DMS 273 (cell line): ENCODE measurements at regions not wholly inside any gene's neighbourhood (a gene's known extent, or its start where the extent isn't known, plus 50 kb on each side); places are given as distances from the start of the nearest gene placed in this dataset.
A peak's percentile ranks its signal among the peaks of the same experiment; 100 is the strongest.
"Not testable (repeated sequence)": the region's sequence is repeated elsewhere in the genome, so short reads cannot be mapped to it uniquely, and the experiment has no call there.

Source experiments
- DNase-seq: peaks from one replicate; lab custom pipeline; 2025; ENCODE audit not compliant: unreplicated experiment; lab: John Stamatoyannopoulos, UW

DNA sequence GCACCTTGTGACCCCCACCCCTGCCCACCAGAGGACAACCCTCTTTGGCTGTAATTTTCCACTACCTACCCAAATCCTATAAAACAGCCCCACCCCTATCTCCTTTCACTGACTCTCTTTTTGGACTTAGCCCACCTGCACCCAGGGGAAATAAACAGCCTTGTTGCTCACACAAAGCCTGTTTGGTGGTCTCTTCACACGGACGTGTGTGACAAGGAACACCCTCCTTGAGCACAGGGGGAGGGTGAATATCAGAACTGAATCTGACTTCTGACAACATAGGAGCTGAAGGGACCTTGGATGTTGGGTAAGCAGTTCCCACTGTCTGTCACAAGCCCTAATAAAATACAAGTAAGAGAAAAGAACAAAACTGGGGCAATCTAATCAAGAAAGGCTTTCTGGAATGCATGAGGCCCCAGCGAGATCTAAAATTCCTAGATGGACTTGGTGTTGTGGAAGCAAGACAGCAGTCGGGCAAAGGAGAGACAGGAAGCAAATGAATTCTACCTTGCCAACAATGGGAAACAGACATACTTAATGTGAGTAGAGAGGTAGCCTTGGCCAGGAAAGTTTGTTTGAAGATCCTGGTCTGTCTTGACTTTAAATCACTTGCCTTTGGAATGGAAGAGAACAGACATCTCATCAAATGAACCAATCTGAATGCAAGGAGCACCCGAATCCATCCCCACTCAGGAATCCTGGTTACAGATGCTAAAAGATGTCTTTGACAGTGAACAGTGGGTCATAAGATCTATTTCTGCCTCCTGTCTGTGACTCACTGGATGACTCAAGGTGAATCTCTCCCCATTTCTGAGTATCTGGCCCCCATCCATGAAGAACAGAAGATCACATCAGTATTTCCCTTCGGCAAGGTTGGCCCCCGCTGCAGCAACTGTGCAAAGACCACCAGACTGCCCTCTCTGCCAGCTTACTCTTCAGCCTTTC lies 53.3 kb downstream of the OLFML3 start:
- no peak for DNase-seq

DNA sequence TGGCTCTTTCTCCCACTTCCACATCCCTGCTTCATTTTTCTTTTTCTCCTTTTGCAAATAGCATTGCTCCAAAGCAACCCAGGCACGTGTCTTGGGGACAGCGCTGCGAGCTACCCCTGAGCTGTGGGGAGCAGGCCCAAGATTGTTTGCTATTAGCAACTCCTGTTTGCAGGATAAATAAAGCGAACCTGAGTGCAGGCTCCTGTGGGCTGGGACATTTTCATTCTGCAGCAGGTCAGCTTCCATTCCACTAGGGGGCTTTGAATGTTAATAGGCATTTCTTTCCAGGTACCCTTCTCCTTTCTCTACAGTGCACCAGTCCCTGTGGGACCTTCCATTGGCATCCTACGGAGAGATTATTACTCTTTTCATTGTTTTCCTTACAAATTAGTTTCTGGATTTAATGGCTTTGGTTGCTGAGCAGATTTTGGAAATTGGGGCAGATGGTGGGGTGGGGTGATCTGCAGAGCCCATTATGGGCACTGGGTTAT lies 54.0 kb downstream of the OLFML3 start:
- DNase-seq = peak; percentile 55

DNA sequence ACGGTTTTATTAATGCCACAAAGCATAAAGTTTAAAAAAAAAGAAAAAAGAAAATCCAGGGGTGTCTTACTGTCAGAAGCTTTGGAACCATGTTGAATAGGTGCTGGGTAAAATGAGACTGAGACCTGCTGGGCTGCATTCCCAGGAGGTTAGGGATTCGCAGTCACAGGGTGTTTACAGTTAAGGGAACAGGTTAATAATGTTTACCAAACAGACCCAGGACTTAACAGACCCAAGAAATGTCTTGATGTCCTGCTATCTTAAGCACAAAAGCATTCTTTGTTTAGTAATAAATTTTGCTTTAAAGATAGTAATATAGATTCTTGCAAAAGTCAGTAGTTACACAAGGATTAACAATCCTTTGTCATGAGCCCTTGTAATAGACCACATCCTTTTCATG lies 54.7 kb downstream of the OLFML3 start:
- no peak for DNase-seq

DNA sequence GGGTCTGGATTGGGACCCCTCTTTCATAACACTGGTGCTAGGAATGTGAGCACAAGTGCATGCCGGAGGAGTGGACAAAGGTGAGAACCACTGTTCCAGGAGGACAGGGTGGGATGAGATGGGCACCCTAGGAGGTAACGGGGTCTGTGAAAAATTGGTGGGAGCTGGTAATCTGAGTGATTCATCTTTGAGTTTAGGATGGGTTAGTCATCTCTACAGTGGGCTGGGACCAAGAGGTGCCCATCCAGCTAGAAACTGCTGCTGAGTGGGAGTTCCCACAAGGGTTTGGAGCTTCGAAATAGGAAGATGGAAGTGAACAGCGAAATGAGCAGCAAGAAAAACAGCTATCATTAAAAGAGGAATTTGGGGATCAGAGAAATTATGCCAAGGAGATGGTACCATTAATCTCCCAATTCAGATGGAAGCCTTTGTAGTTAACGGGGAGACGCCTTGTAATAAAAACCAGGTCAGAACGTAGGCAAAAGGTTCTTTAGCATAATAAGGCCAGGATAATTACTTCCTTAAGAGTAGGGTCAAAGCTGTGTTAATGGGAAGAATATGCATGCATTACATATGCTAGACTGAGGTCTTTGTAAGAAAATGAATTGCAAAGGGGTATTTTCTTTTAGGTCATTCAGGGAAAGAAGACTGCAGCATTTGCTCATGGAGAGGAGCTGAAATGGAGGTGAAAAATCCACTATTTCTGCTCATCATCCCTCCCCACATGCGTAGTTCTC lies 55.5 kb downstream of the OLFML3 start:
- no peak for DNase-seq

DNA sequence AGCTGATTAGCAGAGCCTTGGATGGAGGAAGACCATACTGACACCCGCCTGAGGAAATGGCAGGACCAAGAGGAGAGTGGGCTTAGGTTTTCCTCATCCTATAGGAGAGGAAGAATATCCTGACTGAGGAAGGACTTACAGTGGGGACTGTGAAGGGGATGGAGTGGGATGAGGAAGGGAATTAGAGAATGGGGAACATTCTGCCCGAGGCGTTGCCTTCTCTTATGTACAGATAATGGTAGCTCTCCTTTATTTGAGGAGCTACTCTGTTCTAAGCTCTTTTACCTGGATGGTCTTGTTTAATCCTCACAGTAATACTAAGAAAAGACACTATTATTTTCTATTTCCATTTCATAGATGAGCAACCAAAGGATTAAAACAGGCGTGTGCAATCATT lies 56.0 kb downstream of the OLFML3 start:
- no peak for DNase-seq

DNA sequence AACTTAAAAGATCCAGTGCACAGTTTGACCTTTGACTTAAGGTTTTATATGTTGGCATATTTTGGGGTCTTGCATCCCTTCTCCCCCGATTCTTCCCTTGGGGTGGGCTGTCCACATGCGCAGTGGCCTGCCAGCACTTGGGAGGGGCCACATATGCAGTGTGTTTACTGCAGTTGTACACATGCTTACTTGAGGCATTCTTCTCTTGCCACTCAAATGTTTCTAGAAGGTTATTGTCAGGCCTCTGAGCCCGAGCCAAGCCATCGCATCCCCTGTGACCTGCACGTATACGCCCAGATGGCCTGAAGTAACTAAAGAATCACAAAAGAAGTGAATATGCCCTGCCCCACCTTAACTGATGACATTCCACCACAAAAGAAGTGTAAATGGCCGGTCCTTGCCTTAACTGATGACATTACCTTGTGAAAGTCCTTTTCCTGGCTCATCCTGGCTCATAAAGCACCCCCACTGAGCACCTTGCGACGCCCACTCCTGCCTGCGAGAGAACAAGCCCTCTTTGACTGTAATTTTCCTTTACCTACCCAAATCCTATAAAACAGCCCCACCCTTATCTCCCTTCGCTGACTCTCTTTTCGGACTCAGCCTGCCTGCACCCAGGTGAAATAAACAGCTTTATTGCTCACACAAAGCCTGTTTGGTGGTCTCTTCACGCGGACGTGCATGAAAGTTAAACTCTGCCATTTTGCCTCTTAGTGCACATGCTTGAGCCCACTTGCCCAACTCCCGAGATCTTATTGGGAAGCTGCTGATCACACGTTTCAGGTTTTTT lies 57.8 kb downstream of the OLFML3 start:
- not testable (repeated sequence) for DNase-seq

DNA sequence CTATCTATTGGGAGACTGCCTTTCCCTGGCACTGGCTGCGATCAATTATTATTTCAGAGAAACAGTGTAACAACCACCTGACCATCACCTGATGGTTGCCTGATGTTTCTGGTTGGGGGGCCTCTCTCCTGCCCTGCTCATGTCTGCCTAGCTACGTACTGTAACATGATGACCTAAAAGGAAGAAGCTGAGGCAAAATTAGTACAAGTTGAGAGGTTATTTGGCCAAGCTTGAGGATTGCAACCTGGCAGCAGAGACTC lies 58.3 kb downstream of the OLFML3 start:
- no peak for DNase-seq

DNA sequence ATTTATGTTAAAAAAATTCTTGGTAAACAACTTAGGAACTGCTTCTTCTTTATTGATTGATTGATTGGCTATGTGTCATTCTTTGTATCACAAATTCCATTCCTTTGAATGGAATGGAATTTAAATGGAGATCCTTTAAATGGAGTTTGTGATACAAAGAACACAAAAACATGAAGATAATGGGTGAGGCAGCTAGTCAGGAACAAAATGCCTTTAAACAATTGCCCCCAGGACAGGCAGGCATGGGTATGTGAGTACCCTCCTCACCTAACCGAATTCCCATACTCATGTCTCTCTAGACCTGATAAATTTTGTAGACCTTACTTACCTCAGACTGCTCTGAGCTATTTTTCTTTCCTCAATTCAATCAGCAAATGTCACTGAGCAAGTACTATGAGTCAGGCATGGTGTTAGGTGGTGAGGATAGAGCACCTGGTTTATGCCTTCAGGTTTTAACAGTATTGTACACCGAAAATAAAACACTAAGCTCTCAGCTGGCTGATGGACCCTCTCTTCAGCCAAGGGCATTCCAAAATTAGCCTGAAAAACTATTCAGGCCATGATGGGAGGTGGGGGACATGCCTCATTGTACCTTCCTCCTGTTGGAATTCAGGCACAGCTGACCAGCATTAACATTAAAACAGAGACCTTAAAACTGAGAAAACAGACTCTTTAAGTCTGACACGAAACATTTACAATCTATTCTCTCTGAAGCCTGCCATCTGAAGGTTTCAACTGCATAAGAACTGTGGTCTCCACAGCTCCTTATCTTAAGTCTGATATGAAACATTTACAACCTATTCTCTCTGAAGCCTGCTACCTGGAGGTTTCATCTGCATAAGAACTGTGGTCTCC lies 58.9 kb downstream of the OLFML3 start:
- DNase-seq = no peak
